ENCODE measurements at regions not wholly inside any gene's neighbourhood (a gene's known extent, or its start where the extent isn't known, plus 50 kb on each side); places are given as distances from the start of the nearest gene placed in this dataset.
"Not testable (repeated sequence)": the region's sequence is repeated elsewhere in the genome, so short reads cannot be mapped to it uniquely, and the experiment has no call there.

DNA sequence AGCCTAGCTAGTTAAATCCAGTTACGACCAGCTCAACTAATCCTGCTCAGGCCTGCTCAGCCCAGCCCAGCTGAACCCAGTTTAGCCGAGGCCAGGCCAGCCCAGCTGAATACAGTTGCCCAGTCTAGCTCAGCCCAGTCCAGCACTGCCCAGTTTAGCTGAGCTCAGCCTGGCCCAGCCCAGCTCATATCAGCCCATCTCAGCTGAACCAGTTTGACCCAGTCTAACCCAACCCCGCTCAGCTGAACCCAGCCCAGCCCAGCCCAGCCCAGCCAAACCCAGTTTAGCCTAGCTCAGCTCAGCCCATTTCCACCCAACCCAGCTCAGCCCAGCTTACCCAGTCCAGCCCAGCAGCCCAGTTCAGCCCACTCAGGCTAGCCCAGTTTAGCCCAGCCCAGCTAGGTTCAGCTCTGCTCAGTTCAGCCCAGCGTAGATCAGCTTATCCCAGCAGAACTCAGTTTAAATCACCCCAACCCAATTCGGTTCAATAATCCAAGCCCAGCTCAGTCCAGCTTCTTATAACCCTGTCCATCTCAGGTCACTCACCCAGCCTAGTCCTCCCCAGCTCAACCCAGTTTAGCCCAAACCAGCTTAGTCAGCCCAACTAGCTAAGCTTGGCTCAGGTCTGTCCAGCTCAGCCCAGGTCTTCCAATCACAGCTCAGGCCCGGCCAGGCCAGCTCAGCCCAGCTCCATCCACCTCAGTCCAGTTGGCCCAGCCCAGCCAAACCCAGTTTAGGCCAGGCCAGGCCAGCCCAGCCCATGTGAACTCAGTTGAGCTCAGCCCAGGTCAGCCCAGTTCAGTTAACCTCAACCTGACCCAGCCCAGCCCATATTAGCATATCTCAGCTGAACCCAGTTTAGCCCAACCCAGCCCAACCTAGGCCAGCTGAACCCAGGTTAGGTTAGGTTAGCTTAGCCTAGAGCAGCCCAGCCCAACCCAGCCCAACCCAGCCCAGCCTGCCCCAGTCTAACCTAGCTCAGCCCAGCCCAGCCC, 76.7 kb downstream of the TMEM121 start:
- Histone ChIP-seq H3K9ac (ENCODE audit: low read length) (no peak overlapping the region), H3K4me1 (ENCODE audit: insufficient read depth, low read length) (no peaks in the 10 kb centered on the region), H3K27me3 (ENCODE audit: low read length) (no peaks in the 10 kb centered on the region), H4K20me1 (ENCODE audit: low read length) (no peaks in the 10 kb centered on the region), H3K4me3 (ENCODE audit: low read length) (no peak overlapping the region), H3K36me3 (ENCODE audit: low read depth, low read length) (no peaks in the 10 kb centered on the region), H3F3A (ENCODE audit: low read length, unreplicated experiment) (no peaks in the 10 kb centered on the region), H3K9me2 (replicated peaks; ENCODE audit: low read length) (no peaks in the 10 kb centered on the region), H3K27ac (ENCODE audit: low read length) (no peak overlapping the region), H3K9me3 (ENCODE audit: low read length) (no peaks in the 10 kb centered on the region), H2AFZ (ENCODE audit: low read length) (no peak overlapping the region), H3K79me2 (ENCODE audit: low read length) (no peaks in the 10 kb centered on the region), H3K4me2 (ENCODE audit: low read length) (no peak overlapping the region)
- ATAC-seq (no peak; the same call in none of the 2 replicates), DNase-seq (no peak)
- no peak for TF ChIP-seq EZH2 (IDR thresholded peaks at IDR 0.05; ENCODE audit: low read length, unreplicated experiment)
- ChIA-PET CTCF (no interaction called here), POLR2A (ENCODE audit: unreplicated experiment) (no interaction called here)
- intact Hi-C loops (cut with micrococcal nuclease): no loop called here
- no TSS peak for BruUV-seq (replicated peaks)

DNA sequence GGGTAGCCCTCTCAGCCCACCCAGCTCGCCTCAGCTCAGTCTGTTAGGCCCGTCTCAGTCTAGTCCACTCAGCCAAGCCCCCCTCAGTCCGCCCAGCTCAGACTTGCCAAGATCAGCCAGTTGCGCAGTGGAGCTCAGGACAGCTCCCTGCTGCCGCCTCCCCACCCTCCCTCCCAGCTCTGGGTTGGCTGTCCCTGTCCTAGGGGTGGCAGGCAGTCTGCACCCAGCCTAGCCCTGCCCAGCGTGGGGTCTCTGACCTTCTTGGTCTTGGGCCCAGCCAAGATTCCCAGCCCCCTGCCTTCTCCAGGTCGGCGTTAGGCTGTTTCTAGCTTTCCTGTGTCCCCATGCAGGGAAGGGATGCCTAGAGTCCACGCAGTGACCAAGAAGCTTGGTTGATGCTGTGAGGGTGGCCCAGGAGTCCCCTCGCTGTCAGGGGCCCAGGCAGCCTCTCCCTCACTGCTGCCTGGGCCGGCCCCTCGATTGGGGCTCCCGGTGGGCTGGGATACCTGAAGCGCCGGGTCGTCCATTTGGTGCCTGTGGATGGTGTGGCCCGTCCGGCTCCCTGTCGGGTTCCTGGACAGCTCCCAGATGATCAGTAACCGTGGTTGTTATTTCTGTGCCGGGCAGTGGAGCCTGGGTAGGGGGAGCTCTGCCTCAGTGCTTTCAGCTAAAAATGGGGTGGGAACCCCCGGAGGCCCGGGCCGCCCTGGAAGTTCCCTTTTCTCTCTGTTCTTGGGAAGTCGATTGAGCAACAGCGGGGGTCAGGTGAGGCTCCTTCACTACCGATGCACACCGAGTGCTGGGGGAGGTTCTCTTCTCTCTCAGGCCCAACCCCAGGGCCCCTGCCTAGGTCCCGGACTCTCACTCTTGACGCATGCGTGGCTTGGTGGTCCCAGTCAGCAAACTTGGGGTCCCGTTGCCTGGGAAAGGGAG, 78.4 kb downstream of the TMEM121 start:
- BruUV-seq (replicated peaks); H3K79me2 ChIP-seq (ENCODE audit: low read length); H3K4me1 ChIP-seq (ENCODE audit: insufficient read depth, low read length); H3K9ac ChIP-seq (ENCODE audit: low read length); H3K4me2 ChIP-seq (ENCODE audit: low read length); H3K4me3 ChIP-seq (ENCODE audit: low read length); ATAC-seq; H3K9me2 ChIP-seq (replicated peaks; ENCODE audit: low read length); POLR2A ChIA-PET (ENCODE audit: unreplicated experiment); H2AFZ ChIP-seq (ENCODE audit: low read length); H4K20me1 ChIP-seq (ENCODE audit: low read length); H3K36me3 ChIP-seq (ENCODE audit: low read depth, low read length); H3F3A ChIP-seq (ENCODE audit: low read length, unreplicated experiment); DNase-seq; H3K9me3 ChIP-seq (ENCODE audit: low read length); H3K27me3 ChIP-seq (ENCODE audit: low read length); intact Hi-C loops (cut with micrococcal nuclease); CTCF ChIA-PET; H3K27ac ChIP-seq (ENCODE audit: low read length): not testable (repeated sequence)

DNA sequence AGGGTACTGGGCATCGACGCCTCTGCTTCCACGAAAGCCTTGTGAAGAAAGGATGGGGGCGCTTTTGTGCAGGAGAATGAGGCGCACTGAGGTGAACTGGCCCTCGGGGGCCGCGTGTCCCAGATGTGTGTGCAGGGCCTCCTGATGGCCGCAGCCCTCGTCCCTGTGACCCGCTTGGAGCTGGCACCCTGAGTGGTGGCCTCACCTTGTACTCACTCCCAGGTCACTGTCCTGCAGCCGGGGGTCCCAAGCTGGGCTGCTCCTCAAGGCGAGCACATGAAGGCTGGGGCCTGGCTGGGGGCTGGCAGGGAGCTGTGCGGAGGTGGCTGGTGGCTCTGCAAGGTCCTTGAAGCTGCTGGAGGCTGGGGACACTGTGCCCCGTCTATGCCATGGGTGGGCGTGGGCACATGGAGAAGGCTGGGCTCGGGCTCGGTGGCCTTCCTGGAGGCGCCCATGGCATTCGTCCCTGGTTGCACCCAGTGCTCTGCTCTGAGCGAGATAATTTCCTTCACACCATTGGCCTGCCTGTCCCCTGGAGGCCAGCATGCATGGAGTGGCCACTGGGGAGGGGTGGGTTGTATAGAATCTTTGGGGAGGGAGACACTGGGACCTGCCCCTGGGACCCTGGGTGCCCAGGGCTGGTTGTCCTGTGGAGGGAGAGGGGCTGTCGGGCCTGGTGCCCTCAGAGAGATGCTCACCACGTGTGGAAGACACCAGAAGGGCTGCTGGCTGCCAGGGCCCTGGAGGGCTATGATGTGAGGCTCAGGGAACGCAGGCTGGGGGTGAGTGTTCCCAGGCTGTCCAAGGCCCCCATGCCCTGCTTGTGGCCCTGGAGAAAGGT, 79.3 kb downstream of the TMEM121 start:
- CTCF ChIA-PET: no interaction called here

DNA sequence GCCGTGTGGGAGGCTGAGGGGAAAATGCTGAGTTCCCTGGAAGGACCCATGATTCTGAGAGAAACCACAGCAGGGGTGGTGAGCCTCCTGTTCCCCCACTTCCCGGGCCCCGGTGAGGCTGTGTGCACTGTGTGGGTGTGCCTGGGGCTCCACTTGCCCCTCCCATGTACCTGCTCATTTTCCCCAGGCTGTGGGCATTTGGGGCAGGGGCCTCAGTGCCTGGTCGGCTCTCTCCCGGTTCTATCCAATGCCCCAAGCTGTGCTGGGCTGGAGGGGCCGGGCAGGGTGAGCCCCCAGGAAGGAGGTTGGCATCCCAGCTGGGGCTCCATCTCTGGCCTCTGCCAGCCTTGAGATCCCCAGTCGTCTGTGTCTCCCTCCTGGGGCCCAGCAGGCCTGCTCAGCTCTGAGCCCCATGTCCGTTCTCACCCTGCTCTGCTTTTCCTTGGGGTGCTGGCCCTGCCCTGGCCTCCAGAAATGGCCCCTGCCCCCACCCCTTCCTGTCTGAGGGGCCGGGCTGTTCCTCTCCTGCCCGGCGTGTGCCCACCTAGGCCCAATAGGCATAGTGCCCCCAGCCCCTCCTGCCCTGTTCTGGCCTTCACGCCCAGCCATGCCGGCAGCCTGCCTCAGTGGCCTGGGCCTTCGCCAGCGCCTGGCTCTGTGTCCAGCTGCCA, 80.1 kb downstream of the TMEM121 start:
- H4K20me1 ChIP-seq (ENCODE audit: low read length); H3K27ac ChIP-seq (ENCODE audit: low read length); H3F3A ChIP-seq (ENCODE audit: low read length, unreplicated experiment); DNase-seq; H3K4me2 ChIP-seq (ENCODE audit: low read length); H3K36me3 ChIP-seq (ENCODE audit: low read depth, low read length); H3K79me2 ChIP-seq (ENCODE audit: low read length); H3K27me3 ChIP-seq (ENCODE audit: low read length); H2AFZ ChIP-seq (ENCODE audit: low read length); POLR2A ChIA-PET (ENCODE audit: unreplicated experiment); CTCF ChIA-PET; H3K4me1 ChIP-seq (ENCODE audit: insufficient read depth, low read length); H3K4me3 ChIP-seq (ENCODE audit: low read length); ATAC-seq; H3K9ac ChIP-seq (ENCODE audit: low read length); BruUV-seq (replicated peaks); H3K9me2 ChIP-seq (replicated peaks; ENCODE audit: low read length); H3K9me3 ChIP-seq (ENCODE audit: low read length); intact Hi-C loops (cut with micrococcal nuclease): not testable (repeated sequence)

More for the DNA sequence above, 79.3 kb downstream of the TMEM121 start:
- H3F3A ChIP-seq (ENCODE audit: low read length, unreplicated experiment): no peaks in the 10 kb centered on the region
- H3K4me2 ChIP-seq (ENCODE audit: low read length): no peak overlapping the region
- H3K36me3 ChIP-seq (ENCODE audit: low read depth, low read length): no peaks in the 10 kb centered on the region
- intact Hi-C loops (cut with micrococcal nuclease): no loop called here
- POLR2A ChIA-PET (ENCODE audit: unreplicated experiment): no interaction called here
- no peak for TF ChIP-seq EZH2phosphoT487 (IDR thresholded peaks at IDR 0.05; ENCODE audit: borderline replicate concordance, low read length)
- no peak for TF ChIP-seq EZH2 (IDR thresholded peaks at IDR 0.05; ENCODE audit: low read length, unreplicated experiment)
- TF ChIP-seq, protein P1, sequence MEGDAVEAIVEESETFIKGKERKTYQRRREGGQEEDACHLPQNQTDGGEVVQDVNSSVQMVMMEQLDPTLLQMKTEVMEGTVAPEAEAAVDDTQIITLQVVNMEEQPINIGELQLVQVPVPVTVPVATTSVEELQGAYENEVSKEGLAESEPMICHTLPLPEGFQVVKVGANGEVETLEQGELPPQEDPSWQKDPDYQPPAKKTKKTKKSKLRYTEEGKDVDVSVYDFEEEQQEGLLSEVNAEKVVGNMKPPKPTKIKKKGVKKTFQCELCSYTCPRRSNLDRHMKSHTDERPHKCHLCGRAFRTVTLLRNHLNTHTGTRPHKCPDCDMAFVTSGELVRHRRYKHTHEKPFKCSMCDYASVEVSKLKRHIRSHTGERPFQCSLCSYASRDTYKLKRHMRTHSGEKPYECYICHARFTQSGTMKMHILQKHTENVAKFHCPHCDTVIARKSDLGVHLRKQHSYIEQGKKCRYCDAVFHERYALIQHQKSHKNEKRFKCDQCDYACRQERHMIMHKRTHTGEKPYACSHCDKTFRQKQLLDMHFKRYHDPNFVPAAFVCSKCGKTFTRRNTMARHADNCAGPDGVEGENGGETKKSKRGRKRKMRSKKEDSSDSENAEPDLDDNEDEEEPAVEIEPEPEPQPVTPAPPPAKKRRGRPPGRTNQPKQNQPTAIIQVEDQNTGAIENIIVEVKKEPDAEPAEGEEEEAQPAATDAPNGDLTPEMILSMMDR (conservative IDR thresholded peaks at IDR 0.05; ENCODE audit: low read depth, low read length): no peak
- no TSS peak for BruUV-seq (replicated peaks)
- ATAC-seq: no peak
- no peaks in the 10 kb centered on the region for H4K20me1 ChIP-seq (ENCODE audit: low read length)
- H3K27me3 ChIP-seq (ENCODE audit: low read length): no peaks in the 10 kb centered on the region
- no peak overlapping the region for H3K27ac ChIP-seq (ENCODE audit: low read length)
- DNase-seq: no peak
- H3K79me2 ChIP-seq (ENCODE audit: low read length): no peaks in the 10 kb centered on the region
- no peaks in the 10 kb centered on the region for H3K9me3 ChIP-seq (ENCODE audit: low read length)
- H3K9me2 ChIP-seq (replicated peaks; ENCODE audit: low read length): no peaks in the 10 kb centered on the region
- H3K9ac ChIP-seq (ENCODE audit: low read length): no peak overlapping the region
- H3K4me1 ChIP-seq (ENCODE audit: insufficient read depth, low read length): no peaks in the 10 kb centered on the region
- H2AFZ ChIP-seq (ENCODE audit: low read length): no peak overlapping the region
- H3K4me3 ChIP-seq (ENCODE audit: low read length): no peak overlapping the region

DNA sequence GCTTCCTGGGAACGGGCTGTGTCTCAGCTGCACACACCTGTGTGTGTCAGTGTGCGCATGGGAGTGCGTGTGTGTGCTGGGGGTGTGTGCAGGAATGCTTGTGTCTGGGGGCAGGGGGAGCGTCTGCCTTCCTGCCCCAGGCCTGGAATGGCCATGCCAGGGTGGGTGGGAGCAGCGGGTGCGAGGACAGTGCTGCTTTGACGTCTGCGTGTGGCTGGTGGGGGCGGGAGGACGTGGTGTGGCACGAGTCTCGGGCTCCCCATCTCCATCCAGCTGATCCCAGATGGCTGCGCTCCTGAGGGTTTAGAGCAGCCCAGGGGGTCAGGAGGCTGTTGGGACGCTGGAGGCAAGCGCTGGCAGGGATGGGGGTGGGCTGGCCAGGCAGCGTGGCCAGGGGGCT, 80.6 kb downstream of the TMEM121 start:
- H4K20me1 ChIP-seq (ENCODE audit: low read length); H3K36me3 ChIP-seq (ENCODE audit: low read depth, low read length); H3K27ac ChIP-seq (ENCODE audit: low read length); H3K9me3 ChIP-seq (ENCODE audit: low read length); H3F3A ChIP-seq (ENCODE audit: low read length, unreplicated experiment); POLR2A ChIA-PET (ENCODE audit: unreplicated experiment); H3K4me3 ChIP-seq (ENCODE audit: low read length); H3K9ac ChIP-seq (ENCODE audit: low read length); H3K27me3 ChIP-seq (ENCODE audit: low read length); H3K79me2 ChIP-seq (ENCODE audit: low read length); BruUV-seq (replicated peaks); H3K4me1 ChIP-seq (ENCODE audit: insufficient read depth, low read length); CTCF ChIA-PET; H3K9me2 ChIP-seq (replicated peaks; ENCODE audit: low read length); DNase-seq; intact Hi-C loops (cut with micrococcal nuclease); ATAC-seq; H3K4me2 ChIP-seq (ENCODE audit: low read length); H2AFZ ChIP-seq (ENCODE audit: low read length): not testable (repeated sequence)
